HG03432 (cell line): ENCODE measurements at regions not wholly inside any gene's neighbourhood (a gene's known extent, or its start where the extent isn't known, plus 50 kb on each side); places are given as distances from the start of the nearest gene placed in this dataset.
"Not testable (repeated sequence)": the region's sequence is repeated elsewhere in the genome, so short reads cannot be mapped to it uniquely, and the experiment has no call there.

Experiments
- ATAC-seq: cut with Tn5 transposase; IDR thresholded peaks from one replicate; pipeline ENCODE4 v1.9.1; 2021; ENCODE audit warnings: mild to moderate bottlenecking, moderate library complexity; ENCODE audit not compliant: unreplicated experiment

DNA sequence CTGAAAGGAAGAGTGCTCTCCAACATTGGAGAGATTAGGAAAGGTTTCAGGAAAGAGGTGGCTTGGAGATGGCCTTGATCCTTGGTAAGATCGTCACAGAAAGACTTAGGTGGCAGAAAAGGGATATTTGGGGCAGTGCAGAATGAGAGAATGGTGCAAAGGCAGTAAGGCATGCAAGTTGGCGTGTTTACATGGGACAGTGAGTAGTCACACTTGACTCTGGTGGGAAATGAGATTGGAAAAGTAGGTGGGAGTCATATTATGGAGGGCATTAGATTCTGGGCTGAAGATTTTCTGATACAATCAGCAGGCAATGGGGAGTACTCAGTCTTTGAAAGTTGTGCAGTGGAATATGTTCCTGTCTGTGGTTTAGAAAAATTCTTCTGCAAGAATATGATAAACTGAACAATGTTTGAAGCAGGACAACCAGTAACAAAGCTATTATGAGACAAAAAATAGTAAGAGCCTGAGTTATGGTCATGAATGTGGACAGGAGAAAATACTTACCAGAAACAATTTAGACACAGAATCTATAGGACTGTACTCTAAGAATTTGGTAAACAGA is 76.2 kb upstream of the ANKRD55 start:
- ATAC-seq: no peak

DNA sequence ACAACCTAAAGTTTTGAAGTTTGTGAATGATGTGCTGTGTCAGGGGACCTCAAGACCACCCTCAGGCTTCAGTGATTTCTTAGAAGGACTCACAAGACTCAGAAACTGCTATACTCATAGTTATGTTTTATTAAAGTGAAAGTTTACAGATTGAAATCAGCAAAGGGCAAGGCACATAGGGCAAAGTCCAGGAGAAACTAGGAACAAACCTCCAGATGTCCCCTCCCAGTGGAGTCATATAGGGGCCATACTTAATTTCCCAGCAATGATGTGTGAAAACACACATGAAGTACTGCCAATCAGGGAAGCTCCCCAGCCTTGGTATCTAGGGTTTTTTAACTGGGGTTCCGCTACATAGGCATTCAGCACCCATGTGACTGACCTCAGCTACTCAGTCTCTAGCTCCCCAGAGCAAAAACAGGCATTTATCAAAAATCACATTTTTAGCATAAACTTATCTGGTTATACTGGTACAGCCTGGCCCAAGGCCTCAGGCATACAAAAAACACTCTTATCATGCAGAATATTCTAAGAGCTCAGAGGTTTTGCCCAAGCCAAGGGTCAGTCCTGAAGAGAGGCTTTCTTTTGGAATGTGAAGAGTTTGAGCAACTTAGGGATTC is 74.7 kb upstream of the ANKRD55 start:
- ATAC-seq: no peak

DNA sequence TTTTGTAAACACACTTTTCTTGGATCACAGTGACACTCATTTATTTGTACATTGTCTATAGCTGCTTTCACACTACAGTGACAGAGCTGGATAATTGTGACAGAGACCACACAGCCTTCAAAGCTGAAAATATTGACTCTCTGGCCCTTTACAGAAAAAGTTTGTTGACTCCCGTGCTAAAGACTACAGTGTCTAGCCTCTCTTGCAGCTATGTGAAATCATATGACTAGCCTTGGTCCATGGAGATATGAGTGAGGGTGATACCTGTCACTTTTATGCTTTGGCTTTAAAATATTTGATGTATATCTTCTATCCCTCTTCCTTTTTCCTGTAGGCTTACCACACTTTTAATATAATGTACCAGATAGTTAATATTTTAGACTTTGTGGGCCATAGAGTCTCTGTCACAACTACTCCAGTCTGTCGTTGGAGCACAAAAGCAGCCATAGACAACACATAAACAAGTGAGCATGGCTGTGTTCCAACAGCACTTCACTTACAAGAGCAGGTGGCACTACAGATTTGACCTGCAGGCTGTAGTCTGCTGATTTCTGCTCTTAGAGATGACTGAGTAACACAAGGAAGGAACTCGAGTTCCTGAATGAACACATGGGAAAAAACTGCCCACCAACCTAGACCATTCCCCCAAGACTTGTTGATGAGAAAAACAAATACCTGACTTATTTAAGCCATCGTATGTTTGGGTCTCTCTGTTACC is 73.5 kb upstream of the ANKRD55 start:
- ATAC-seq: no peak

GRCh38 chr5:56305001-56305950 is 72.1 kb upstream of the ANKRD55 start:
- ATAC-seq: no peak

- no peak for ATAC-seq
These were observed 70.4 kb upstream of the ANKRD55 start for GRCh38 chr5:56303511-56303910.

DNA sequence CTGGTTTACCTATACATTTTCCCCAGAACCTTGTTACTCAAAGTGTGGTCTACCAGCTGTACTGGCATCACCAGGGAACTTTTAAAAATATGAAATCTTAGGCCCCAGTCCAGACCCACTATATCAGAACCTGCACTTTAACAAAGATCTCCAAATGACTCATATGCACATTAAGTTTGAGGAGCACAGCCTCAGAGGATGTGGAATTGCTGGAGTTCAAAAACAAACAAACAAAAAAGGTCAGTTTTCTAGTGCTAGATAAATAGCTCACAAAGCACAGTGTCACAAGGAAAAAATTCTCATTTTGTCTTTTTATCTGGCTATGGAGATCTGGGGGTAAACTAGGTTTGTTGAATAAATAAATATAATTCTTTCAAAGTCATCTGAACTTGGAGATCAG is 68.9 kb upstream of the ANKRD55 start:
- no peak for ATAC-seq

- ATAC-seq: no peak
These were observed 67.9 kb upstream of the ANKRD55 start for GRCh38 chr5:56301069-56301468.

DNA sequence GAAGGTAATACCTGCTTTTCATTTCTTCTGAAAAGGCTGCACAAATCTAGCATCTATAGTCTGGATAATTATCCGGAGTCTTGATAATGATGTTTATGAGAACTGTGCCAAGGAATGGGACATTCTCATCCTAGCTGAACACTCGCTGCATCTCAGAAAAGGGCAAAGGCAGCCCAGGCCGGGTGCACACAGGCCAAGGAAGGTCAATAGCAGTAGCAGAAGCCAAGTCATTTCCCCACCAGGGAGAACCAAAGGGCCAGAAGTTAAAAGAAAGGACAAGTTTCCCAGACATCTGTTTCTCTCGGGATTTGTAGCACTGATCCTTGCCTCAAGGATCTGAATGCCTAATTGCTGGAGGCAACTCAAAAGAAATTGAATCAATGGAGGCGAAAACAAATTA is 66.1 kb upstream of the ANKRD55 start:
- no peak for ATAC-seq

GRCh38 chr5:56298336-56299090 is 65.4 kb upstream of the ANKRD55 start:
- ATAC-seq: no peak

- ATAC-seq: no peak
These were observed 64.7 kb upstream of the ANKRD55 start for GRCh38 chr5:56297851-56298250.

GRCh38 chr5:56295311-56295710 is 62.2 kb upstream of the ANKRD55 start:
- not testable (repeated sequence) for ATAC-seq

GRCh38 chr5:56294354-56294753 is 61.2 kb upstream of the ANKRD55 start:
- ATAC-seq: no peak

GRCh38 chr5:56292874-56293273 is 59.7 kb upstream of the ANKRD55 start:
- not testable (repeated sequence) for ATAC-seq

DNA sequence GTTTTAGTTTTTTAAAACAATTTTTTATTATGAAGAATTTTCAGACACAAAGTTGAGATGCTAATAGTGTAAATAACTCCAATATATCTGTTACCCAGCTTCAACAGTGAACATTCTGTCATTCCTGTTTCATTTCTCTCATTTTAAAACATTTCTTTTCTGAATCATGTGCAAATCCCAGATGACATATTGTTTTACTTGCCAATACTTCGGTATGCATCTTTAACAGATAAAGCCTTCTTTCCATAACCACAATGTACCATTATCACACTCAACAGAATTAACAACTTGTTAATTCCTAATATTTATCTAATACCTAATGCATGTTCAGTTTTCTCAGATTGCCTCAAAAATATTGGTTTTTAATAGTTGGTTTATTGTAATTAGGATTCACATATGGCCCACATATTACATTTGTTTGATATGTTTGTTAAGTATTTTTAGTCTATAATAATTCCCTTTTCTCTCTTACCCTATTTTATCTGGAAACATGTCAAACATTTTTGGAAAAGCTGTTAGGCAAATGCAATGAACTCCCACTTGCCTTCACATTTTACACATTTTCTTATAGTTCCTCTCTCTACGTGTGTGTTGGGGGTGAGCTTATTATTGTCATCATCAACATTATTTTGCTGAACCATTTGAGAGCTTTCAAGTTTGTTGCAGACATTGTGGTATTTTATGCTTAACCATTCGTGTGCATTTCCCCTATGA is 58.7 kb upstream of the ANKRD55 start:
- no peak for ATAC-seq

DNA sequence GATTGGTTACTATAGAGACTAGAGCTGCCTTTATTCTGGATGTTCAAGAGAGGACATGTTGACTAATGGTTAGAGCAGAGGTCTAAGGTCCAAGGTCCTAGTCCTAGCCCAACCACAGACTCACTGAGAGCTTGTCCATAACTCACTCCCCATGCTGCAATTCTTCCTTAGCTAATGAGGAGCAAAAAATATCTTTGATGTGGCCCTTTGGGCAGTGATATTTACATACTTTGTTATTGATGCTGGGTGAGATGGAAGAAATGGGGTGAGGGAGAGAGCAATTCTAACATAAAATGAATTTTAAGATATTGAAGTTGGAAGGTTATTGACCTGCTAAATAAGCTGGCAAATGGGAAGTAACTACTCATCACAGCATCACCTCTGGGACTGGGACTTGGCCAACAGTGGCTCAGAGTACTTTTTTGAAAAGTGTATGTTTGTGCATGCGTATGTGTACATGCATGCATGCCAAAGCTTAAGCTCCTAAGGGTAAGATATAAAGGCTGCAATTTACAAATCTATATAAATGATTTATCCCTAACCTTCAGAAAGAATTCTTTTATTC is 58.0 kb upstream of the ANKRD55 start:
- ATAC-seq: no peak

DNA sequence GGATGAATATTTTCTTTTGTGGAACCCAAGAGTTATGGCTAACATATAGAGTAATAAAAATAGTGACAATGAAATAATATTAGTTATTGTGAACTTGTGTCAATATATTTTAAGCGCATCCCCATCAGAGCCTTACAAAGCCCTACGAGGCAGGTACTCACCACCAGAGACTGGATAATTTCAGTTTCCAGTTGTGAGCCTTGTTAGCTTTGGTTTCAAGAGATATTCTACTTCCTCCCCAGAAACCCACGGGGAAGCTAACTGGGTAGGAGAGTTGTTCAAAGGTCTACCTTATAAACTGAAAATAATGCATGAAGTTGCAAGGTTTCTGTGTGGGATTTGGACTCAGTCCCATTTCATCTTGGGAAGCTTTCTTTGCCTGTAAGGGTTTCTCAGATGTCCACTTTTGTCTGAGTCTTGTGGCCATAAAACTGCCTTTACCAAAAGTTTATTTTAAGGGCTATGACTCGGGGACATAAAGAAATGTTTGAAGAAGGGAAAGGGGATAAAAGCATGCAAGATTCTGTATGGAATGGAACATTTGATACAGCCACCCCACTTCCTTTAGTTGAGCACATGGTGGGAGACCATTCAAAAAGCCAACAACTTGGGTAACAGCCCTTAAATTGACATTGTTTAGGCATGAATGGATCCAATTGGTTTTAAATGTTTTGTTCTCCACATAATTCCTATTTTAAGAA is 57.4 kb upstream of the ANKRD55 start:
- ATAC-seq: no peak

DNA sequence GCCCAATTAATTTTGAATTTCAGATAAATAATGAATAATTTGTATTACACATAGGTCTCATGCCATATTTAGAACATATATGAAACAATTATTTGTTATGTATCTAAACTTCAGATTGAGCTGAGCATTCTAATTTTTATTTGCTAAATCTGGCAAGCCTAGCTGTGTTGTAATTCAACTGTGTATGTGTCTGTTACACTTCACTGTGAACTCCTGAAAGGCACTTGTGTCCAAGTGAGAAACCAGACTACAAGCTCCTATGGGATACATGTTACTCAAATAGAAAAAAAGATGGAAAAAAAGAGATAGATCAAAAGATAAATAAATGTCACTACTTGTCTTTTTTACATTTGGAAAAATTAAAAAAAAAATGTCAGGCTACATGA is 56.5 kb upstream of the ANKRD55 start:
- no peak for ATAC-seq

DNA sequence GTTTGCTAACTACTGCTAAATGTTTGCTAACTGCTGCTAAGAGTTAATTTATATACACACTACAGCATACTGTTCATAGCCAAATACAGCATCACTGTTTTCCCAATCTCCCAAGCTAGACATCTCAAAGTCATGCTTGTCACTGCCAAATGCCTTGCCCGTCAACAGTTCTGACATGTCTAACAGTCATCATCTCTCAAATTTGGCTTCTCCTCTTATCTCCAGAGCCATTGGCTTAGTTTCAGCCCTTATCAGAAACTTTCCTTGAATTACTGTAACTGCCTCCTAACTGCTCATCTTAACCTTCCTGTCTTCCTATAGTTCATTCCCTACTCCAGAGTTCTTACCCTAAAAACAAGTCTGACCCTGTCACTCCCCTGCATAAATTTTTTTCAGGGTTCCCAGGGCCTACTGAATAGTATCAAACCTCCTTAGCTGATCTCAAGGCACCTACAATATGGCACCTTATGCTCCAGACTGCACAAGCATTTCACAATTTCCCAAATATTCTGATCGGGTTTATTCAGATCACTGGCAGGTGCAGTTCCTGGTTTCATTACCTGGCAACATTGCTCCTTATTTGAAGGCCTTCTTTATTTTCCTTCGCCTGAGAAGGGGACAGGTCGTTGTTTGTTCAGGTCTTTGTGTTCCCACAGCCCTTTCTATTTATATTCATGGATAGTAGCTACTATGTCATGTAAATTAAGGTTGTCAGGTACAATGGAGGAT is 55.9 kb upstream of the ANKRD55 start:
- no peak for ATAC-seq
